ENCODE measurements at regions not wholly inside any gene's neighbourhood (a gene's known extent, or its start where the extent isn't known, plus 50 kb on each side); places are given as distances from the start of the nearest gene placed in this dataset.

DNA sequence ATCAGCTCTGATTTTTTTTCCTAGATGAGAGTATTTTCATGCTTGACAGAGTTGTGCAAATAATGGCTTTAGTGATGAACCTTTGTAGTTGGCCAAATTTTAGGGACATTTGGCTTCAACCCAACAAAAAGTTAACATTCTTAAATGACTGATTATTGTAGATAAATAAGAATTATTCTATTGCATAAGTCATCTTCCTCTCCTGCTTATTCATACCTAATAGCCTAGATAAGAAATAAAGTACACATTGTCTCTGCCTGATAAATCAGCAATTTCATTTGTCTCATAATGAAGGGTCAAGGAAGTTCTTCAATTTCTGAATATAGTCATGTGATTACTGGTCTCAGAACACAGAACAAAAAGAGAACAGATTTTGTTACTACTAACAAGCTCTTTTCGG, 428.9 kb upstream of the IL12A start:
- no peak for DNase-seq

DNA sequence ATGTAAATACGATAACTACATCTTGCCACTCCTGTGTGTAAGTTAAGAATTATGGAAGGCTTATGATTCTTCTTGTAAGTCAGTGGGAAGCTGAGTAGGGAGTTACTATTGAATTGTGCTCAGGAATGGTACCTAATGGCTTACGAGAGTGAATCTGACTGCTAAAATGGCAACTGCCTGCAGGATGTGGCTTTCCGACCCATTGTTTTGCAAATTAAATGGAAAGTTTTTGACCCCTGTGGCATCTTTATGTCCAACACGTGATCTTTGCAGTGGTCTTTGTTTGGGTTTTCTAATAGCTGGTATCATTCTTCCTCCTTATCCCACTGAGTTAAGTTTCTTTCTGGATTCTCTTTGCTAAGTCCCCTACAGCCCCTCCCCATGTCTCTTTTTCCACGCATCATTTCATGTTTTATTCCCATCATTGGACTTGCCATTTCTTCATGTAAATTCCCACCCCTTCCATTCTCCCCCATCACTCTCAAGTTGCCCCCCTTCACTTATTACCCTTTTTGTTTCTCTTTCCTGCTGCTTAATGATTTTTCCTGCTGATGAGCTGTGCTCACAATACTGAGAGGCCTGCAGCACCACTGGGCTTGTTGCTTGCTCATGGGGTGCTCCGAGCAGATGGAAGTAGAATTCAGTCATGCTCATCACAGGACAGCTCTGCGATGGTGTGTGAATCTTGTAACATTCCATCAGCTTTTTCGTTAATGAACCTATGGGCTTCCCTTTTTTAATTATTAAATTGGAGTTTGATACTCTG, 428.2 kb upstream of the IL12A start:
- no peak for DNase-seq

DNA sequence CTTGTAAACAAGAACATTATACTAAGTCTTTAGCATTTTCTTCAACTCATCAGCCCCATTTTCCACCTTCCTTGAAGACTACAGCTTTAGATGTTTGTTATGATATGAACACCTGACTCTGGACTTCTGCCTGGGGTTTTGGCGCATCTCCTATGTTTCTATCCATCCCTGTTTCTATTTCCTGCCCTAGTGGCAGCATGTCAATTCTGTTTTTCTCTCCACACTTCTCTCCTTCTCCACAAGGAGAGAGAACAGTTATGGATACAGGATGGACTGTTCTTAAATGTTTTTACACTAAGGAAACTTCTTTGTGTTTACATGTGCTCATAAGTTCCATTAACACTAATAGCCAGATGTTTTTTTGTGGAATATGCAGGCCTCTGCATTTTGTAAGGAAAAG, 423.3 kb upstream of the IL12A start:
- DNase-seq: no peak

GRCh38 chr3:159583662-159584061, 405.0 kb upstream of the IL12A start:
- no peak for DNase-seq

GRCh38 chr3:159584421-159584820, 404.2 kb upstream of the IL12A start:
- no peak for DNase-seq

- no peak for DNase-seq
Observed at GRCh38 chr3:159586571-159587202, 401.9 kb upstream of the IL12A start.

GRCh38 chr3:159593927-159594605, 394.6 kb upstream of the IL12A start:
- DNase-seq: no peak

DNA sequence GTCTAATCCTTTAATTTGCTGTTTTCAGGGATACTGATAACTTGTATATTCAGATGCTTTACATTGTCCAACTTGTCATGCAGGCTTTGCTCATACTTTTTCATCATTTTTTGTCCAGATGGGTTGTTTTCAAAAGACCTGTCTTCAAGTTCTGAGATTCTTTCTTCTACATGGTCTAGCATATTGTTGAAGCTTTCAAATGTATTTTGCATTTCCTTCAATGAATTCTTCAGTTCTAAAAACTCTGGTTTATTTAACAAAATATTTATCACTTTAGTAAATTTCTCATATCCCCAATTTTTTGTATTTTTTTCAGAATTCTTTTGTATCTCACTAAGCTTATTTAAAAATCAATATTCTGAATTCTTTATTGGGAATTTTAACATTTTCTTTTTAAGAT, 388.3 kb upstream of the IL12A start:
- no peak for DNase-seq

DNA sequence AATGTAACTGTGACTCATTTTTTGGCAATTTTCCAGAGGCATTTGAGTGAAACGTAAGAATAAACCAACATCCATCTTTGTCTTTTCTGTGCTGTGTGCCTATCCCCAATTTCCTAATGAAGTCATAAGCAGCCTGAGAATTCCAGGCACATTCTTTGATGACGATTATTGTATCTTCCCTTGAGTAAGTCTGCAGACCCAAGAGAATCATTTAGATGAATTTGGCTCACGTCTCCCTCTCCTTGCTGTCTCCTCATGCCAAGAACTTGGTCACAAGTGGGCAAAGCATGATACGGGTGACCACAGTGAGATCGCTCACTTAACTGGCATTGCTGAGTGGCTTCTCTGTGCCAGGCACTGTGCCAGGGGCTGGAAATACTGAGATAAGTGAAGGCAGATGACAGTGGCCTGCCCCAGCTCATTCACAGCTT, 384.5 kb upstream of the IL12A start:
- DNase-seq: no peak

GRCh38 chr3:159605101-159605500, 383.5 kb upstream of the IL12A start:
- DNase-seq: no peak

DNA sequence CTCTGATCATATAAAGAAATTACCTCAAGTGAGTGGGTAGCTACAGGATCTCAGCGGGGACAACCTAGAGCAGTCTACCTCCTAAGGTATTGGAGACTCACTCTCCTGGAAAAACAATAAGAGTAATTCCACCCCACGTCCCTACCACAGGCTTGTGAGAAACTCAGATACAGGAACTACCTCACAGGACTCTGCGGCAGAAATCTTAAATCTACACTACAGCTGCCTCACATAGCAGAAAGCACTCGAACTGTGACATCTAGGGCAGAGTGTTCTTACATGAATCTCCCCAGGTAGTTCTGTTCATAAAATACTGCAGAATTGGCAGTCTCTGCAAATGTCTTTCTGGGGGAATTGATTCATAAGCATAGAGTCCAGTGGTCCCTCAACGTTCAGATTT, 382.9 kb upstream of the IL12A start:
- no peak for DNase-seq

DNA sequence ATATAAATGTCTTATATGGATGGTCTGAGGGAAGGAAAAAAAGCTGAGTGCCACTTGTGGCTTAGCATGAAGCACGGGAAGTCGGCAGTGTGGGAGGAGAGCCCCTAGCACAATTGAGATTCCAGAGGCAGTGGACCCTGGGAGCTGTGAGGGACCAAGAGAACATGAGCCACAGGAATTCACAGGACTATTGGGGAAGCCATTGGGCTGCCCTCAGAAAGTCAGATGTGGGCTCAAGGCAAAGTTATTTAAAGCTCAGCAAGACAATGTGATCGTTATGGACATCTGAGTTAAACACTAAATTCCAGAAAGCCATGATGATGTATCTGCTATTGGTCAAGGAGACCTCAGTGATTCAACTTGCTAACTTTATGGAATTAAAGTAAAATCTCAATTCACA, 380.8 kb upstream of the IL12A start:
- no peak for DNase-seq

- DNase-seq: no peak
Observed at GRCh38 chr3:159608311-159608710, 380.3 kb upstream of the IL12A start.

DNA sequence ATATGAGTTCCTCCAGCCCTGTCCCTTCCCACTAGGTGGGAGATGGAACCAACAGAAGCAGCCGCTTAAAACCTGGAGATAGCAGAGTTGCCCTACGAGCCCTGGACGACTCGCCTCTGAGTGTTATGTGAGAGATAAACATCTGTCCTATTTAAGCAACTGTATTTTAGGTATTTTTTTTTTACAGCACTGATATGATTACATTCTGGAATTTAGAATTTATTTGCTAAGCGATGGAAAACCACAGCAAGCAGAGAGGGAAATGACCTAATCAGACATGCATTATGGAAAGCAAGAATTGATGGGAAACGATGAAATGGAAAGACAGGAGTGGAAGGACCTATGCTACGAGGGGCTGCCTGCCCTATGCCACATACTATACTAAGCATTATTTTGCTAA, 379.0 kb upstream of the IL12A start:
- no peak for DNase-seq

GRCh38 chr3:159616234-159616825, 372.3 kb upstream of the IL12A start:
- no peak for DNase-seq

DNA sequence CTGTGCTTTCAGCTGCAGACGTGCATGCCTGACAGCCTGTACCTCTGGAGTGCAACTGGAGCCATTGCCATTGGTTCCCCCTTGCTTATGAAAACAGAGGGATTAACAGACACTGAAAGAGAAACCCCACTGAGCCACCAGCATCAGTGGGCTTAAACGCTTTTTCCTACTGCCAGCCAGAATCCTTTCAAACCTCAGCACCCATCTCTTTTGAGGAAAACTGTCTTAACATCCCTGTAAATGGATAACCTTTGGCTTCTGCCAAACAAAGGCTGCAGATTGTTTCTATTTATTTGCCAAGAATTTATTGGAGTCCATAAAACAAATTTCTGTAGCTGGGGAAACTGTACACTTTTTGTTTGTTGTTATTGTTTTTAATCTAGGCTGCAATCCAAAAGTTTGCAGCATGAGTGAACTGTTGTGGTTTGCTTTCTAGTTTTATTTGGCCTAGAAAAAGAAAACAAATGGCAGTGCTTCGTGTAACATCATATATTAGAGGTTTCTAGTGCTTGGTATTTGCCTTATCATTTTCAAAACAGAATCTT, 369.2 kb upstream of the IL12A start:
- DNase-seq: no peak

- no peak for DNase-seq
Observed at GRCh38 chr3:159620281-159620680, 368.4 kb upstream of the IL12A start.

DNA sequence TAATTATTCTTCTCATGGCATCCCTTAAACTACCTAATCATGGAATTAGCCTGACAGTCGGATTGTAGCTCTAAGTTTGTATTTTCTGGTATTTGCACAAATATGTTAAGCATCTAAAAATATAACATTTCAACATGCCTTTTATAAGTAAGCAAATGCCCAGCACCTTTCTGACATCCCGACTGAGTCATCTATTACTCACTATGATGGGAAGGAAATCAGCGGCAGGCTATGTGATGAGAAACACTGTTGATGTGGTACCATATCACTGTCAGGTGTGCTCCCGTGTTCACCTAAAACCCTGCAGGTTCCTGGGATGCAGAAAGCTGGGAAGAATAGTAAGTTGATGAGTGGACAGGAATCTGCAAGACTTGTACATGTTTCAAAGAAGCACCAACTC, 367.8 kb upstream of the IL12A start:
- DNase-seq: no peak

DNA sequence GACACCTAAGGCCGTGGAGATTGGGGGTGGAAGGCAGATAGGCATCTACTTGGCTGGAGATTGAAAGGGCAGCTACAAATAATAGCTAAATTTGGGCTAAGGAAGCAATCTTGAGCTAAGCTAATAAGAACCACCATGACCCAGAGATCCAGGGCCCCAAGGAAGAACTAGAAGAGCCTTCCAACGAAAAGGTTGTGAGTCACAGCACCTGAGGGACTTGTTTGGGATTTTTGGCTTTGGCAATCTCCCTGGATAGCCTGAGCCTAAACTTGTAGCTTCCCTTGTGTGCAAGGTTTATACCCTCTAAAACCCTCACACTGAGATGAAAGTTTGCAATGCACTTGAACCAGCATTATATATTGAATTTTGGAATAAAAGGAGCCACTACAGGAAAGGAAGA, 364.0 kb upstream of the IL12A start:
- DNase-seq: no peak

DNA sequence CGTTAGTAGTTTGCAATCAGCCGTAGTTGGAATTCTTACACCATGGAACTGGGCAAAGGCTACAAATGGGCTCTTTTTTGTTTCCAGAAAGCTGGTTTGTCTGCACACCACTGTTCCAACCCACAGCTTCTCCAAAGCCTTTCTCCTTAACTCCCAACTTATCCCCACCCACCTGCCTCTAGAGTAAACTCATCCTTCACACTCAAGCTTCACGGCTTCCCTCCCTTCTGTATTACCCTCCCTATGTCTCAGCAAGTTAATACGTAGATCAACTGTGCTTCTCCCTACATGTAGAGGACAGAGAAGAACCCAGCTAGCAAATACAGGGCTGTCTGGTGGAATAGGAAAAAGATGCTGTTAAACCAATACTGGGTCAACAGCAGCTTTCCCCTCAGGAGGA, 363.0 kb upstream of the IL12A start:
- no peak for DNase-seq

GRCh38 chr3:159626598-159626997, 362.0 kb upstream of the IL12A start:
- no peak for DNase-seq

GRCh38 chr3:159627229-159627628, 361.4 kb upstream of the IL12A start:
- DNase-seq: no peak

GRCh38 chr3:159627634-159628033, 361.0 kb upstream of the IL12A start:
- DNase-seq: no peak
